K562 (cell line): ENCODE measurements at regions not wholly inside any gene's neighbourhood (a gene's known extent, or its start where the extent isn't known, plus 50 kb on each side); places are given as distances from the start of the nearest gene placed in this dataset.

Experiments
- CBX8 ChIP-seq: fragments of 200-600 bp; sonication (generic); IDR thresholded peaks from 2 replicates; pipeline ENCODE4 v1.6.1; 2012; ENCODE audit warnings: borderline replicate concordance, mixed run types, low read depth, mild to moderate bottlenecking, moderate library complexity, mixed read lengths, low read length, control low read depth, inconsistent platforms; ENCODE audit not compliant: poor library complexity, severe bottlenecking; ENCODE audit errors: extremely low read depth
- ETS1 ChIP-seq: conservative IDR thresholded peaks from 2 replicates; pipeline ENCODE4 v1.6.1; 2011; ENCODE audit warnings: low read depth, mild to moderate bottlenecking, low read length; ENCODE audit not compliant: control insufficient read depth
- PBX2 ChIP-seq, 2 experiments: IDR thresholded peaks in 1 of 2; conservative IDR thresholded peaks in 1 of 2; 2 replicates each; pipeline ENCODE4 v1.6.1; 2016; ENCODE audit warnings: low read depth in 2 of 2, mild to moderate bottlenecking in 1 of 2, missing compliant biosample characterization in 1 of 2, missing genetic modification characterization in 1 of 2, moderate library complexity in 1 of 2
- SMC3 ChIP-seq: conservative IDR thresholded peaks from 2 replicates; pipeline ENCODE4 v1.6.1; 2011; ENCODE audit warnings: low read depth, low read length, improper control_type of control experiment; ENCODE audit not compliant: insufficient read depth
- TFE3 ChIP-seq: fragments of 450-650 bp; formaldehyde crosslinking; IDR thresholded peaks from 2 replicates; pipeline ENCODE4 v1.4.0; 2020; ENCODE audit warnings: mild to moderate bottlenecking, mixed read lengths
- ZNF274 ChIP-seq: IDR thresholded peaks from 2 replicates; pipeline ENCODE4 v1.6.1; 2011; ENCODE audit warnings: low read depth, mild to moderate bottlenecking, low read length, moderate library complexity, borderline replicate concordance

- TF ChIP-seq TFE3 (CRISPR knock-in tag) (no peak), CBX8 (no peak), PBX2 (CRISPR knock-in tag; IDR thresholded peaks at IDR 0.05; ENCODE audit: low read depth) (no peak), PBX2 (tag; conservative IDR thresholded peaks at IDR 0.05; ENCODE audit: low read depth) (no peak), SMC3 (no peak), ZNF274 (no peak), ETS1 (no peak)
Observed at GRCh38 chrX:129097668-129098067, 425.6 kb downstream of the SMARCA1 start (continued).
